Hepatocyte (in vitro differentiated cells): ENCODE measurements at regions not wholly inside any gene's neighbourhood (a gene's known extent, or its start where the extent isn't known, plus 50 kb on each side); places are given as distances from the start of the nearest gene placed in this dataset.

Experiments
- CTCF ChIP-seq: fragments of 200-600 bp; sonication (generic); IDR thresholded peaks from 2 replicates; pipeline ENCODE4 v1.5.1; 2016; ENCODE audit warnings: antibody characterized with exemption, mild to moderate bottlenecking; ENCODE audit not compliant: poor library complexity
- EZH2 ChIP-seq: fragments of 200-600 bp; sonication (generic); IDR thresholded peaks from 2 replicates; pipeline ENCODE4 v1.6.1; 2016; ENCODE audit warnings: antibody characterized with exemption, mild to moderate bottlenecking, borderline replicate concordance

GRCh38 chr14:55822906-55823305 lies 242.9 kb downstream of the KTN1 start:
- TF ChIP-seq CTCF (no peak), EZH2 (no peak)
